WTC11 (cell line): ENCODE measurements at regions not wholly inside any gene's neighbourhood (a gene's known extent, or its start where the extent isn't known, plus 50 kb on each side); places are given as distances from the start of the nearest gene placed in this dataset.
"Not testable (repeated sequence)": the region's sequence is repeated elsewhere in the genome, so short reads cannot be mapped to it uniquely, and the experiment has no call there.

Experiments used
- ATAC-seq: fragments of 200-7000 bp; cut with Tn5 transposase; 2 replicates; pipeline ENCODE4 v1.10.0; 2021; ENCODE audit warnings: mild to moderate bottlenecking, moderate library complexity
- CTCF ChIA-PET: fragments of 300-600 bp; sonication (Branson Sonifier 250); formaldehyde crosslinking; loops from one replicate; lab custom pipeline; 2021; ENCODE audit warnings: antibody characterized with exemption; lab: Charles Lee
- POLR2A ChIA-PET: fragments of 350-600 bp; sonication (Branson Sonifier 250); formaldehyde crosslinking; loops from one replicate; lab custom pipeline; 2021; ENCODE audit warnings: antibody characterized with exemption; lab: Charles Lee
- DNase-seq: peaks from one replicate; pipeline ENCODE4 v3.0.0; 2021; ENCODE audit warnings: low spot score
- H3K27ac Mint-ChIP-seq: 2 replicates; pipeline ENCODE4 v1.8.0; 2021; ENCODE audit warnings: mixed read lengths
- H3K27me3 Mint-ChIP-seq: 2 replicates; pipeline ENCODE4 v1.8.0; 2021; ENCODE audit warnings: low read depth, mild to moderate bottlenecking, moderate library complexity, mixed read lengths
- H3K36me3 Mint-ChIP-seq: 2 replicates; pipeline ENCODE4 v1.8.0; 2021; ENCODE audit warnings: mixed read lengths
- H3K4me1 Mint-ChIP-seq: 2 replicates; pipeline ENCODE4 v1.8.0; 2022; ENCODE audit warnings: mixed read lengths
- H3K4me3 Mint-ChIP-seq: 2 replicates; pipeline ENCODE4 v1.8.0; 2021; ENCODE audit warnings: mild to moderate bottlenecking, moderate library complexity, mixed read lengths
- H3K9me3 Mint-ChIP-seq: 2 replicates; pipeline ENCODE4 v1.8.0; 2021; ENCODE audit warnings: mixed read lengths
- CBFB ChIP-seq: sonication (generic); formaldehyde crosslinking; IDR thresholded peaks from 2 replicates; pipeline ENCODE4 v1.8.1; 2022; ENCODE audit warnings: mild to moderate bottlenecking, low read depth, missing genetic modification reagents
- CREB1 ChIP-seq: sonication (generic); formaldehyde crosslinking; IDR thresholded peaks from 2 replicates; pipeline ENCODE4 v1.8.0; 2023; ENCODE audit warnings: mild to moderate bottlenecking, missing genetic modification reagents
- ERG ChIP-seq: fragments of 250-450 bp; sonication (Bioruptor Pico); IDR thresholded peaks from 2 replicates; pipeline ENCODE4 v1.8.0; 2021; ENCODE audit warnings: mild to moderate bottlenecking
- FOXP1 ChIP-seq: sonication (generic); formaldehyde crosslinking; IDR thresholded peaks from 2 replicates; pipeline ENCODE4 v1.8.0; 2022; ENCODE audit warnings: missing genetic modification reagents, mild to moderate bottlenecking, moderate library complexity, borderline replicate concordance
- MAX ChIP-seq: sonication (generic); formaldehyde crosslinking; IDR thresholded peaks from 2 replicates; pipeline ENCODE4 v1.8.0; 2022; ENCODE audit warnings: mild to moderate bottlenecking, missing genetic modification reagents
- MXD4 ChIP-seq: fragments of 250-450 bp; sonication (Bioruptor Pico); IDR thresholded peaks from 2 replicates; pipeline ENCODE4 v1.8.0; 2021; ENCODE audit warnings: mild to moderate bottlenecking, moderate library complexity, borderline replicate concordance
- ZNF263 ChIP-seq: sonication (generic); formaldehyde crosslinking; IDR thresholded peaks from 2 replicates; pipeline ENCODE4 v1.8.1; 2022; ENCODE audit warnings: low read depth, mild to moderate bottlenecking, moderate library complexity, missing genetic modification reagents
- ZNF425 ChIP-seq: fragments of 250-450 bp; sonication (Bioruptor Pico); conservative IDR thresholded peaks from 2 replicates; pipeline ENCODE4 v1.9.0; 2021; ENCODE audit warnings: mild to moderate bottlenecking
- ZNF532 ChIP-seq: fragments of 250-450 bp; sonication (Bioruptor Pico); IDR thresholded peaks from 2 replicates; pipeline ENCODE4 v1.9.0; 2021; ENCODE audit warnings: mild to moderate bottlenecking, borderline replicate concordance

GRCh38 chr6:121697921-121698320 is 262.5 kb downstream of the GJA1 start:
- ChIA-PET CTCF (no interaction called here), POLR2A (no interaction called here)
- ATAC-seq (no peak), DNase-seq (no peak)
- Mint-ChIP-seq H3K9me3 (peaks cover 16% of the 10 kb centered on the region), H3K4me3 (no peak overlapping the region), H3K36me3 (peaks cover 7% of the 10 kb centered on the region), H3K4me1 (peaks cover 23% of the 10 kb centered on the region), H3K27me3 (no peaks in the 10 kb centered on the region), H3K27ac (no peak overlapping the region)
- TF ChIP-seq ZNF263, result no peak
- TF ChIP-seq, all 79 proteins: peak for 0

- ChIA-PET POLR2A (interaction anchor here (0.6 kb wide), 1 partner anchor 56 kb away, joined by 5 read pairs; no protein-coding TSS in a partner anchor), CTCF (no interaction called here)
- Mint-ChIP-seq H3K36me3 (peaks cover 14% of the 10 kb centered on the region), H3K4me3 (no peak overlapping the region), H3K4me1 (peaks cover 23% of the 10 kb centered on the region), H3K27me3 (no peaks in the 10 kb centered on the region), H3K27ac (no peak overlapping the region), H3K9me3 (peaks cover 15% of the 10 kb centered on the region)
- ATAC-seq (no peak), DNase-seq (no peak)
- no peak for TF ChIP-seq MXD4 (CRISPR knock-in tag)
Observed at GRCh38 chr6:121698617-121699016, 263.2 kb downstream of the GJA1 start.

GRCh38 chr6:121703129-121703528 is 267.7 kb downstream of the GJA1 start:
- H3K4me3 Mint-ChIP-seq, CTCF ChIA-PET, POLR2A ChIA-PET, ATAC-seq, DNase-seq, H3K27me3 Mint-ChIP-seq, H3K27ac Mint-ChIP-seq: not testable (repeated sequence)
- H3K9me3 Mint-ChIP-seq, result peaks cover 50% of the 10 kb centered on the region
- H3K36me3 Mint-ChIP-seq, result peaks cover 33% of the 10 kb centered on the region
- H3K4me1 Mint-ChIP-seq, result peaks cover 15% of the 10 kb centered on the region

- no peaks in the 10 kb centered on the region for H3K4me1 Mint-ChIP-seq
- no peak overlapping the region for H3K4me3 Mint-ChIP-seq
- H3K27ac Mint-ChIP-seq, result no peak overlapping the region
- no peaks in the 10 kb centered on the region for H3K27me3 Mint-ChIP-seq
- POLR2A ChIA-PET, result no interaction called here
- DNase-seq (no peak), ATAC-seq (no peak)
- CTCF ChIA-PET, result no interaction called here
- TF ChIP-seq ZNF532, result no peak
- no peak for TF ChIP-seq MAX
- TF ChIP-seq CBFB, result no peak
- TF ChIP-seq ZNF425, result no peak
- no peak for TF ChIP-seq CREB1
- no peak for TF ChIP-seq ERG (CRISPR knock-in tag)
- TF ChIP-seq FOXP1 (CRISPR knock-in tag), result no peak
- peaks cover 8% of the 10 kb centered on the region; the same call in 1 of the 2 replicates for H3K36me3 Mint-ChIP-seq
- peaks cover 18% of the 10 kb centered on the region for H3K9me3 Mint-ChIP-seq
Observed at GRCh38 chr6:121711472-121711871, 276.0 kb downstream of the GJA1 start.
